ENCODE measurements at regions not wholly inside any gene's neighbourhood (a gene's known extent, or its start where the extent isn't known, plus 50 kb on each side); places are given as distances from the start of the nearest gene placed in this dataset.

DNA sequence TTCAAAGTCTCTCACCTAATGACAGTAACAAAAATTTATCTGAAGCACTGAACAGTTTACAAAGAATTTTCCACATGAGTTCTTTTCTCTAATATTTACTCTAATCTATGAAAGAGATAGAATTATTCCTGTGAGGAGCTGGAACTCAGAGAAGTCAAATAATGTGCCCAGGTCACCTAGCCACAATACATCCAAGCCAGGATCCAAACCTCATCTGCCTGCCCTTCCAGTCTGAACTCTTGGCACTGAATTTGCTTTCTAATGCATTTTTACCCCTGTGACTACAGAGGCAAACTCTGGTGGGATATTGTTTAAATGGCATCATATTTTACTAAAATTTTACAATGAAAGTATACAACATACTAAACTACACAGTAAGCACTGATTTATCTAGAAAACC lies 191.4 kb upstream of the RORA start:
- no peak for TF ChIP-seq POLR2A (IDR thresholded peaks at IDR 0.05)
- TF ChIP-seq, protein P1, sequence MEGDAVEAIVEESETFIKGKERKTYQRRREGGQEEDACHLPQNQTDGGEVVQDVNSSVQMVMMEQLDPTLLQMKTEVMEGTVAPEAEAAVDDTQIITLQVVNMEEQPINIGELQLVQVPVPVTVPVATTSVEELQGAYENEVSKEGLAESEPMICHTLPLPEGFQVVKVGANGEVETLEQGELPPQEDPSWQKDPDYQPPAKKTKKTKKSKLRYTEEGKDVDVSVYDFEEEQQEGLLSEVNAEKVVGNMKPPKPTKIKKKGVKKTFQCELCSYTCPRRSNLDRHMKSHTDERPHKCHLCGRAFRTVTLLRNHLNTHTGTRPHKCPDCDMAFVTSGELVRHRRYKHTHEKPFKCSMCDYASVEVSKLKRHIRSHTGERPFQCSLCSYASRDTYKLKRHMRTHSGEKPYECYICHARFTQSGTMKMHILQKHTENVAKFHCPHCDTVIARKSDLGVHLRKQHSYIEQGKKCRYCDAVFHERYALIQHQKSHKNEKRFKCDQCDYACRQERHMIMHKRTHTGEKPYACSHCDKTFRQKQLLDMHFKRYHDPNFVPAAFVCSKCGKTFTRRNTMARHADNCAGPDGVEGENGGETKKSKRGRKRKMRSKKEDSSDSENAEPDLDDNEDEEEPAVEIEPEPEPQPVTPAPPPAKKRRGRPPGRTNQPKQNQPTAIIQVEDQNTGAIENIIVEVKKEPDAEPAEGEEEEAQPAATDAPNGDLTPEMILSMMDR (IDR thresholded peaks at IDR 0.05): no peak
- TF ChIP-seq POLR2AphosphoS5 (IDR thresholded peaks at IDR 0.05): no peak
